Activated CD4-positive, alpha-beta T cell treated with anti-CD3 and anti-CD28 coated beads, Interleukin-2, amount 10 ng/mL, durations not matched to agents 7 days and 5 days (primary cell): ENCODE measurements at regions not wholly inside any gene's neighbourhood (a gene's known extent, or its start where the extent isn't known, plus 50 kb on each side); places are given as distances from the start of the nearest gene placed in this dataset.
"Not testable (repeated sequence)": the region's sequence is repeated elsewhere in the genome, so short reads cannot be mapped to it uniquely, and the experiment has no call there.

Source experiments
- CTCF ChIA-PET: fragments of 350-600 bp; sonication (Branson Sonifier 250); formaldehyde crosslinking; loops from one replicate; lab custom pipeline; 2021; ENCODE audit warnings: antibody characterized with exemption; lab: Charles Lee
- POLR2A ChIA-PET: fragments of 350-600 bp; sonication (Branson Sonifier 250); formaldehyde crosslinking; loops from one replicate; lab custom pipeline; 2021; ENCODE audit warnings: antibody characterized with exemption; lab: Charles Lee
- DNase-seq: peaks from one replicate; pipeline ENCODE4 v3.0.0-alpha.2; 2020
- H3K27ac Mint-ChIP-seq: one replicate; pipeline ENCODE4 v1.8.0; 2021; ENCODE audit warnings: mild to moderate bottlenecking, moderate library complexity, mixed read lengths
- H3K27me3 Mint-ChIP-seq: one replicate; pipeline ENCODE4 v1.8.0; 2021; ENCODE audit warnings: mixed read lengths
- H3K36me3 Mint-ChIP-seq: one replicate; pipeline ENCODE4 v1.8.0; 2021; ENCODE audit warnings: low read depth, mixed read lengths
- H3K4me1 Mint-ChIP-seq: one replicate; pipeline ENCODE4 v1.8.0; 2021; ENCODE audit warnings: mixed read lengths
- H3K4me3 Mint-ChIP-seq: one replicate; pipeline ENCODE4 v1.8.0; 2021; ENCODE audit warnings: mild to moderate bottlenecking, moderate library complexity, mixed read lengths
- H3K9me3 Mint-ChIP-seq: one replicate; pipeline ENCODE4 v1.8.0; 2021; ENCODE audit warnings: mixed read lengths

DNA sequence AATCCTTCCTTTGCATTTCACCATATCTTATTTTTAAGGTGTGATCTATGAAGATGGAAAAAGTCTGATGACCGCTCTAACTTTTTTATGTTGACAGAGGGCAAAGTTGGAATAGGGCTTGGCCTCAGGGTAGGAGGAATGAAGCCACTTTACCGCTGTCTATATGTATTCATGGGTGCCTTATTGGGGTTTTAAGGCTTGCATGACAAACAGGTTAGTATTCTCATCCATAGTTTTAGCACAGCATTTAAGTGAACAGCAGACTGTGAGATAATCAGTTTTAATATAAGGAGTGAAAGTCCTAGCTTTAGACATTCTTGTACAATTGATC lies 81.7 kb upstream of the BMP2K start:
- H3K27ac Mint-ChIP-seq: no peak overlapping the region
- peaks cover 2% of the 10 kb centered on the region for H3K27me3 Mint-ChIP-seq
- DNase-seq: no peak
- CTCF ChIA-PET: interaction anchor here (0.8 to 1.0 kb wide), 2 partner anchors 28 to 49 kb away, joined by 3 read pairs; no protein-coding TSS in a partner anchor
- H3K4me1 Mint-ChIP-seq: peaks cover 11% of the 10 kb centered on the region
- H3K4me3 Mint-ChIP-seq: no peak overlapping the region
- no peaks in the 10 kb centered on the region for H3K9me3 Mint-ChIP-seq
- POLR2A ChIA-PET: no interaction called here
- no peaks in the 10 kb centered on the region for H3K36me3 Mint-ChIP-seq

- H3K4me3 Mint-ChIP-seq: no peak overlapping the region
- H3K27ac Mint-ChIP-seq: no peak overlapping the region
- no peaks in the 10 kb centered on the region for H3K27me3 Mint-ChIP-seq
- no peaks in the 10 kb centered on the region for H3K36me3 Mint-ChIP-seq
- H3K9me3 Mint-ChIP-seq: no peaks in the 10 kb centered on the region
- ChIA-PET CTCF (no interaction called here), POLR2A (no interaction called here)
- H3K4me1 Mint-ChIP-seq: peaks cover 11% of the 10 kb centered on the region
- no peak for DNase-seq
Measured at GRCh38 chr4:78695910-78696309, 80.2 kb upstream of the BMP2K start.

DNA sequence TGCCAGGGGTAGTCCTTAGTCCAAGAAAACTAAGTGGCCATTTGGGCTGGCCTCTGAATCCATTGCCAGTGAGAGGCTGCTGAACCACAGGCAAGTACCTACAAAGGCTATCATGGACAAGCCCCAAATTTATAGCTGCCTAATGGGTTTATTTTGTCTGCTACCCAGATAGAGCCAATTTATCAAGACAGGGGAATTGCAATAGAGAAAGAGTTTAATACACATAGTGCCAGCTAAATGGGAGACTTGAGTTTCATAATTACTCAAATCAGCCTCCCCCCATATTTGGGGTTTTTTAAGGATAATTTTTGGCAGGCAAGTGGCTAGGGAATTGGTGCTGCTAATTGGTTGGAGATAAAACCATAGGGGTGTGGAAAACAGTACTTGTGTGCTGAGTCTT lies 73.1 kb upstream of the BMP2K start:
- H3K4me1 Mint-ChIP-seq: no peaks in the 10 kb centered on the region
- peaks cover 16% of the 10 kb centered on the region for H3K9me3 Mint-ChIP-seq
- POLR2A ChIA-PET: no interaction called here
- no peak overlapping the region for H3K27ac Mint-ChIP-seq
- no peak for DNase-seq
- no peak overlapping the region for H3K4me3 Mint-ChIP-seq
- no peaks in the 10 kb centered on the region for H3K36me3 Mint-ChIP-seq
- H3K27me3 Mint-ChIP-seq: no peaks in the 10 kb centered on the region
- CTCF ChIA-PET: no interaction called here

GRCh38 chr4:78704317-78704716 lies 71.8 kb upstream of the BMP2K start:
- peaks cover 16% of the 10 kb centered on the region for H3K9me3 Mint-ChIP-seq
- DNase-seq: no peak
- ChIA-PET CTCF (no interaction called here), POLR2A (no interaction called here)
- no peaks in the 10 kb centered on the region for H3K36me3 Mint-ChIP-seq
- H3K4me1 Mint-ChIP-seq: no peaks in the 10 kb centered on the region
- H3K27ac Mint-ChIP-seq: no peak overlapping the region
- no peaks in the 10 kb centered on the region for H3K27me3 Mint-ChIP-seq
- no peak overlapping the region for H3K4me3 Mint-ChIP-seq

DNA sequence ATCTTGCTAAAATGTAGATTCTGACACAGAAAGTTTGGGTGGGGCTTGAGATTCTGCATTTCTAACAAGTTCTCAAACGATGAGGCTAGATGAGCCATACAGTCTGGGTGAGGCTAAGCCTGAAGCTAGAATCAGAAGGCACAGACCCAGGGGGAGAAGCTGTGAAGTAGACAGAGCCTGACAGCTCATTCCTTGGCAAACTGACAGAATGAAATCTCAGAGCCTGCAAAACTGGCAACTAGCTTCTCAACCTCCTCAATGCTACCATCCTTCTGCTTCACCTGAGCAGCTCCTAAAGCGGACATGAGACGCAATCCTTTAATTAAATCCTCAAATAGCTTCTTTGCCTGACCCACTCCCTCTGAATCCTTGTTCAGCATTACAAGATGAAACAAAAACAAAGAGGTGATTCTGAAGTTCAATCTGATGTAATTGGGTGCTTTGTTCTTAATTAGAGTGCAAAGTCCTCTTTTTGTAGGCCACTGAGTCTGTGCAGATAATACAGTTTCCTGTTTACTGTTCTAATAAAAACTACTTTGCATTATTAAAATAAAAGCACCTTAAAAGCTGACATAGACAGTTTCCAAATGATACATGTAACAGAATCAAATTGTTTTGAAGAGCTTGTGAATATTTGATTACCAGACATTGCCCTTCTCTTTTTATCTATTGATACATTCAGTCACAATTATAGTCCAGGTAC lies 71.0 kb upstream of the BMP2K start:
- Mint-ChIP-seq H3K36me3 (no peaks in the 10 kb centered on the region), H3K27ac (no peak overlapping the region), H3K4me1 (no peaks in the 10 kb centered on the region), H3K4me3 (no peak overlapping the region), H3K27me3 (no peaks in the 10 kb centered on the region), H3K9me3 (peaks cover 16% of the 10 kb centered on the region)
- CTCF ChIA-PET: no interaction called here
- DNase-seq: no peak
- POLR2A ChIA-PET: no interaction called here

DNA sequence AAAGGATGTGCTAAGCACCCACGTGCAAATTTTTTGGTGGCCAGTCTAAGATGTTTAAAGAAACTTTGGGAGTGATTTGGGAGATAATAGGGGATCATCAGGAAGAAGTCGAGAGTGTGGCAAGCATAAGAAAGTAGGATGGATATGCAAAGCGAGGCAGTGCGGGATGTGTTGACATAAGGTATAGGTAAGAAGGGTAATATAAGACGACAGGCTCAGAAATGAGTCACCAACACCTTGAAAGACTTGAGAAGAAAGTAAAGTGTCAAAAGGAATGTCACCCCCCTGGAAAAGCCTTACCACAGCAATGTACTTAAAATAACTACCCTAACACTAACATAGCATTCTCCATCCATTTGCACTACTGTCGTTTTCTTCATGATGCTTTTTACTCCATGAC lies 69.8 kb upstream of the BMP2K start:
- no peaks in the 10 kb centered on the region for H3K27me3 Mint-ChIP-seq
- ChIA-PET POLR2A (no interaction called here), CTCF (no interaction called here)
- no peak overlapping the region for H3K4me3 Mint-ChIP-seq
- H3K4me1 Mint-ChIP-seq: no peaks in the 10 kb centered on the region
- DNase-seq: no peak
- no peak overlapping the region for H3K27ac Mint-ChIP-seq
- no peaks in the 10 kb centered on the region for H3K36me3 Mint-ChIP-seq
- H3K9me3 Mint-ChIP-seq: peaks cover 16% of the 10 kb centered on the region

DNA sequence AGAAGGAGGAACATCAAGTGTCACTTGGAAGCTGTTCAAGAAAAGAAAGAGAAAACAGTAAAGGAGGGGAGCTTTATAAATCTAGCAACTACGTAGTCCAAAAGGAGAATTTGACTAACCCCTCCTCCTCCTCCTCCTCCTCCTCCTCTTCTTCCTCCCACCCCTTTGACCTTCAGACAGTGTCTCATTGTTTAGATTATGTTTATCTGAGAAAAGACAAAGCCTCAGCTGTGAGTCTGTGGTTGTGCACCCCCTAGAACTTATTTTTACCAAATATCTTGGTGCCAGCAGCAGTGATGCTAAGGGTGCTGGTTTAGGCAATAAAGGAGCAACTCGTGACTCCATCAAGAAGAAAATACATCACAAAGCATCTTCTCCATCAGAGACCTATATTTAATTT lies 68.9 kb upstream of the BMP2K start:
- ChIA-PET CTCF (no interaction called here), POLR2A (no interaction called here)
- H3K9me3 Mint-ChIP-seq: peaks cover 15% of the 10 kb centered on the region
- DNase-seq: no peak
- no peak overlapping the region for H3K4me3 Mint-ChIP-seq
- no peaks in the 10 kb centered on the region for H3K4me1 Mint-ChIP-seq
- H3K36me3 Mint-ChIP-seq: no peaks in the 10 kb centered on the region
- H3K27me3 Mint-ChIP-seq: no peaks in the 10 kb centered on the region
- no peak overlapping the region for H3K27ac Mint-ChIP-seq

- Mint-ChIP-seq H3K9me3 (peaks cover 10% of the 10 kb centered on the region), H3K4me1 (no peaks in the 10 kb centered on the region), H3K36me3 (no peaks in the 10 kb centered on the region), H3K4me3 (no peak overlapping the region), H3K27me3 (no peaks in the 10 kb centered on the region), H3K27ac (no peak overlapping the region)
- CTCF ChIA-PET: no interaction called here
- POLR2A ChIA-PET: no interaction called here
- DNase-seq: no peak
Measured at GRCh38 chr4:78707793-78708192, 68.4 kb upstream of the BMP2K start.

GRCh38 chr4:78710536-78710935 lies 65.6 kb upstream of the BMP2K start:
- Mint-ChIP-seq H3K9me3 (no peaks in the 10 kb centered on the region), H3K27me3 (no peaks in the 10 kb centered on the region), H3K4me1 (no peaks in the 10 kb centered on the region), H3K4me3 (no peak overlapping the region), H3K36me3 (no peaks in the 10 kb centered on the region), H3K27ac (no peak overlapping the region)
- CTCF ChIA-PET: no interaction called here
- POLR2A ChIA-PET: no interaction called here
- DNase-seq: no peak

- Mint-ChIP-seq H3K36me3 (no peaks in the 10 kb centered on the region), H3K9me3 (no peaks in the 10 kb centered on the region), H3K4me3 (no peak overlapping the region), H3K27me3 (no peaks in the 10 kb centered on the region), H3K27ac (no peak overlapping the region), H3K4me1 (no peaks in the 10 kb centered on the region)
- no peak for DNase-seq
- CTCF ChIA-PET: interaction anchor here (1.3 kb wide), 1 partner anchor 15 kb away, joined by 6 read pairs; no protein-coding TSS in a partner anchor
- POLR2A ChIA-PET: no interaction called here
Measured at GRCh38 chr4:78711676-78712075, 64.5 kb upstream of the BMP2K start.

DNA sequence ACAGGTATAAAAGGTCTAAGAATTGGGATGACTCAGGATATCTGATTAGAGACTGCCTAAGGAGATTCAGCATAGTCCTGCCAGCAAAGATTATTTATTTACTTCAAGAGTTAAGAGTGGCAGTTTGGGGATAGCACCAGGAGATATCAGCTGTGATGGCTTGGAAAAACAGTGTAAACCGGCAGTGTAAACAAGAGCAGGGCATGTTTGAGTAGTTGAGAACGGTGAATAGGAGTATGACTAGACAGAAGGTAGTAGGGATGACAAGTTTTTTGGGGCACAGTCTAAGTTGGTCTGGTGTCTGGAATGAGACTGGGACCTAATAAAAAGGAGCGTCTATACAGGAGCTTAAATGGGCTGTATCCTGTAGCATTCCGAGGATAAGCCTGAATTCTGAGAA lies 61.6 kb upstream of the BMP2K start:
- H3K4me3 Mint-ChIP-seq, H3K27me3 Mint-ChIP-seq, H3K36me3 Mint-ChIP-seq, DNase-seq, POLR2A ChIA-PET, H3K4me1 Mint-ChIP-seq, H3K9me3 Mint-ChIP-seq, H3K27ac Mint-ChIP-seq: not testable (repeated sequence)
- CTCF ChIA-PET: interaction anchor here (0.6 kb wide), 1 partner anchor 79 kb away, joined by 5 read pairs; no protein-coding TSS in a partner anchor

GRCh38 chr4:78715372-78715771 lies 60.8 kb upstream of the BMP2K start:
- POLR2A ChIA-PET, H3K4me1 Mint-ChIP-seq, H3K9me3 Mint-ChIP-seq, H3K4me3 Mint-ChIP-seq, H3K27ac Mint-ChIP-seq, DNase-seq, H3K27me3 Mint-ChIP-seq, H3K36me3 Mint-ChIP-seq: not testable (repeated sequence)
- CTCF ChIA-PET: interaction anchor here (0.6 kb wide), 1 partner anchor 79 kb away, joined by 5 read pairs; no protein-coding TSS in a partner anchor

DNA sequence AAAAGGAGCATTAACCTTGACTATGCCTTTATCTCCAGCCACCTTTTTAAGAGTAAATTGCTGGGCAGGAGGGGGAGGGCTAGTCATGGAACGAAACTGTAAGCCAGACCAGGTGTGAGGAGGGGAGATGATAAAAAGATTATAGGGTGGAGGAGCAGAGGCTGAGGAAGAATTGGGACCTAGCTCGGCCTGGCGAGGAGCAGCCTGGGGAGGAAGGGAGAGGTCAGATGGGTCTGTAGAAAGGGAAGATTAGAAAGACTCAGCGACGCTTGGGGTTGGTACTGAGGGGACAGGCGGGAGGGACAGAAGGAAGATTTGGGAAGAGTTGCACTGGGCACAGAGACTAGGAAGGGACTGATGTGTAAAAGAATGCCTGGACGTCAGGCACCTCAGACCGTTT lies 58.4 kb upstream of the BMP2K start:
- H3K4me3 Mint-ChIP-seq, H3K36me3 Mint-ChIP-seq, H3K27me3 Mint-ChIP-seq, POLR2A ChIA-PET, DNase-seq, H3K9me3 Mint-ChIP-seq, H3K27ac Mint-ChIP-seq: not testable (repeated sequence)
- peaks cover 22% of the 10 kb centered on the region for H3K4me1 Mint-ChIP-seq
- CTCF ChIA-PET: interaction anchor here (0.6 kb wide), 1 partner anchor 252 kb away, joined by 3 read pairs; no protein-coding TSS in a partner anchor

GRCh38 chr4:78720204-78720603 lies 55.9 kb upstream of the BMP2K start:
- CTCF ChIA-PET: no interaction called here
- no peak overlapping the region for H3K4me3 Mint-ChIP-seq
- H3K27ac Mint-ChIP-seq: no peak overlapping the region

More at GRCh38 chr4:78720204-78720603, 55.9 kb upstream of the BMP2K start:
- Mint-ChIP-seq H3K9me3 (no peaks in the 10 kb centered on the region), H3K27me3 (no peaks in the 10 kb centered on the region), H3K36me3 (no peaks in the 10 kb centered on the region), H3K4me1 (peaks cover 22% of the 10 kb centered on the region)
- POLR2A ChIA-PET: no interaction called here
- no peak for DNase-seq
